NCI-H1092 (cell line): ENCODE measurements at regions not wholly inside any gene's neighbourhood (a gene's known extent, or its start where the extent isn't known, plus 50 kb on each side); places are given as distances from the start of the nearest gene placed in this dataset.
A peak's percentile ranks its signal among the peaks of the same experiment; 100 is the strongest.
"Not testable (repeated sequence)": the region's sequence is repeated elsewhere in the genome, so short reads cannot be mapped to it uniquely, and the experiment has no call there.

ENCODE experiments used
- DNase-seq: peaks from one replicate; lab custom pipeline; 2025; lab: John Stamatoyannopoulos, UW

GRCh38 chr4:173475751-173476150 lies 54.3 kb downstream of the HAND2 start:
- no peak for DNase-seq

- DNase-seq, result no peak
These were observed 60.4 kb downstream of the HAND2 start for GRCh38 chr4:173469622-173470021.

- DNase-seq, result no peak
These were observed 61.7 kb downstream of the HAND2 start for GRCh38 chr4:173468314-173468713.

DNA sequence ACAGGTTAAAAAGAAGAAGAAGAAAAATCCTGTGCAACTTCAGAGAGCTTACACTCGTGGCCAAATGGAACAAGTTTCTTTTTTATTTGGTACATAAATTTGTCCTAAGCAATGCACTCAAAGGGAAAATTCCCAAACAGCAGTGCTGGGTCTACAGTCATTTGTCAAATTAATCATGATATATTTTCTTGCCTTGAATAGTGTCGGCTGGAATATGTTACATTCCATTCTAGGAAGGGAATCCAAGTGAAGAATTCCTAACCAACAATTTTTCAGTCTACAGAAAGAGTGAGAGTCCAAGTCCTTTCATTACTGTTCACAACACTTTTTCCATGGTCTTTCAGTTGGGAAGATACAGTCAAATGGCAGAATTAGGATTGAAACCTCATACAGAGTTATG lies 63.9 kb downstream of the HAND2 start:
- no peak for DNase-seq

DNA sequence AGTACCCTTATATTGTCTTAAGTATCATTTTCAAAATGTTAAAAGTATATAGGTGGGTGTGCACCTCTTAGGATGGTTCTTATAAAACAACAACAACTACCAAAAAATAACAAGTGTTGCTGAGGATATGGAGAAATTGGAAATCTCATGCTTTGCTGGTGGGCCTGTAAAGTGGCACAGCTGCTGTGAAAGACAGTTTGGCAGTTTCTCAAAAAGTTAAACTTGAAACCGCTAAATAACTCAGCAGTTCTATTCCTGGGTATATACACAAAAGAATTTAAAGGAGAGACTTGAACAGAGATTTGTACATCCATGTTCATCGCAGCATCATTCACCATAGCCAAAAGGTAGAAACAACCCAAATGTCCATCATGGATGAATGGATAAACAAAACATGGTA lies 65.5 kb downstream of the HAND2 start:
- DNase-seq, result no peak

DNA sequence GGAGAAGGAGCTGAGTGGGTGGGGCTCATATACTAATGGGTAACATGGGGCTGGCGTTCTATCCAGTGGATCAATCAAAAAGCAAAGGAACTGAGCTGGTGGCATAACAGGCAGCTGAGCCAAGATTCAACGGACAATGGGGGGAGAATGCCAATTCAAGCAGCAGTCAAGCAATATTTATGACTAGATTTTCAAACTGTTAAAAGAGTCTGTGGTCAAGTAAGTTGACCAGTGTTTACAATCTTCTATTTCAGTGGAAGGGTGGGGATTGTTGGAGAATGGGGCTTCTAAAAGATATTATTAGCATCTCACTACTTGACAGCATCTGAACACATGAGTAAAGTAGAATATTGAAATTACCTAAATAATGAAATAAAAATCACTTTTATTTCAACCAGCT lies 64.9 kb upstream of the SCRG1 start:
- DNase-seq, result no peak

- no peak for DNase-seq
These were observed 62.3 kb upstream of the SCRG1 start for GRCh38 chr4:173461170-173461569.

GRCh38 chr4:173459857-173460256 lies 60.9 kb upstream of the SCRG1 start:
- DNase-seq, result no peak

DNA sequence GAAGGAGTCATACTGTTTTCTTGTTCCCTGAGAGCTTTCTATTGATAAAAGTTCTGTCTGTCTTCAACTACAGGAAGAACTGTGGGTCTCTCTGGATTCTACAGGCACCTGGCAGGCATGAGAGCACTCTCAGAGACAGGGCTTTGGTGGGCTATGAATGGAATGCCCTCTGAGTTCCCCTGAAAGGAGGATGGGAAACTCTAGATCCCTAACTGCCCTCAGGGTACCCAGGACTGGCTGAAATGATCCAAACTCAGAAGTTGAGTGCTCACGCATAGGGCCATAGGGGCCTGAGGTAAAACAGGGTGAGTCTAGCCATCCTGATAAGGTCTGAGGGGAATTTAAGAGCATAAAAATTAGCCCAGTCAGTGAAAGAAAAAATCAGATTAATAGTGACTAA lies 59.0 kb upstream of the SCRG1 start:
- DNase-seq, result no peak

DNA sequence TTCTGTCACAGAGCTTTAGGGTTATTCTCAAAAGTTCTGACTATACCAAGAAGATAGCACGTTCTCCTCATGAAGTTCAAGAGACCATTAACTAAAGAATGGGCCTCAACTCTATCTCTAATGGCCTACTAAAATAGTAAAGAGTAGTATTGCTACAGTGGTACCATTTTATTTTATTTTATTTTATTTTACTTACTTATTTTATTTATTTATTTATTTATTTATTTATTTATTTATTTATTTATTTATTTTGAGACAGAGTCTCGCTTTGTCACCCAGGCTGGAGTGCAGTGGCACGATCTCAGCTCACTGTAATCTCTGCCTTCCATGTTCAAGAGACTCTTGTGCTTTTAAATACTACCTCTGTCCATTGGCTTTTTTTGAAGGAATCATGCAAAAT lies 52.5 kb upstream of the SCRG1 start:
- DNase-seq, result not testable (repeated sequence)

DNA sequence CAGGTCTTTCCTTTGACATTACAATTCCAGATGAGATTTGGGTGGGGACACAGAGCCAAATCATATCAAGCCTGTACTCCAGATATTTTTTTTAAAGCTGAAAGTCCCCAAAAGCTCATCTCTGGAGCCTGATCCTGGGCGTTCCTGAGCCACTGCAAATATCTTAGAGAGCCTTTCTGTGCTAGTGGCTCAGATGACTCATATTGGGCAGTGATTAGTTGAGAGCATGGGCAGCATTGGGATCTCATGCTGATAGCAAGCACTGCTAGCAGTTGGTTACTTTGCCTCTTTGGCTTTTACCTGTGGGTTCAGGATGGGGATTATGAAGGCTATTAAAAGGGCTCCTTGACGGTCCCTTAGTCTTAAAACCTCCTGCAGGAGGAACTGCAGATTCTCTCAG lies 51.4 kb upstream of the SCRG1 start:
- DNase-seq, result no peak

GRCh38 chr4:173449380-173449717 lies 50.4 kb upstream of the SCRG1 start:
- DNase-seq, result no peak

- peak; percentile 50 for DNase-seq
These were observed 49.9 kb upstream of the SCRG1 start for GRCh38 chr4:173448608-173449379.
